HepG2 (cell line): ENCODE measurements at regions not wholly inside any gene's neighbourhood (a gene's known extent, or its start where the extent isn't known, plus 50 kb on each side); places are given as distances from the start of the nearest gene placed in this dataset.

ENCODE experiments used
- KLF11 ChIP-seq: IDR thresholded peaks from 2 replicates; pipeline ENCODE4 v1.6.1; 2016; ENCODE audit warnings: missing compliant biosample characterization
- MED1 ChIP-seq: sonication (generic); formaldehyde crosslinking; IDR thresholded peaks from 2 replicates; pipeline ENCODE4 v1.4.0; 2020; ENCODE audit warnings: missing genetic modification reagents
- SKIL ChIP-seq: sonication (generic); formaldehyde crosslinking; IDR thresholded peaks from 2 replicates; pipeline ENCODE4 v1.8.0; 2022; ENCODE audit warnings: missing genetic modification reagents, mild to moderate bottlenecking, moderate library complexity, borderline replicate concordance
- ZBTB20 ChIP-seq: sonication (generic); formaldehyde crosslinking; IDR thresholded peaks from 2 replicates; pipeline ENCODE4 v1.8.1; 2023; ENCODE audit warnings: missing genetic modification reagents, low read depth, mild to moderate bottlenecking, borderline replicate concordance
- ZBTB34 ChIP-seq: sonication (generic); formaldehyde crosslinking; IDR thresholded peaks from 2 replicates; pipeline ENCODE4 v1.8.0; 2022; ENCODE audit warnings: mild to moderate bottlenecking, missing genetic modification reagents
- ZKSCAN1 ChIP-seq: fragments of 150-350 bp; IDR thresholded peaks from 2 replicates; pipeline ENCODE4 v1.6.1; 2014; ENCODE audit warnings: low read length
- ZNF276 ChIP-seq: sonication (generic); formaldehyde crosslinking; IDR thresholded peaks from 2 replicates; pipeline ENCODE4 v1.4.0; 2020; ENCODE audit warnings: mild to moderate bottlenecking, low read depth, missing genetic modification reagents
- ZNF549 ChIP-seq: sonication (generic); formaldehyde crosslinking; IDR thresholded peaks from 2 replicates; pipeline ENCODE4 v1.5.0; 2020; ENCODE audit warnings: missing genetic modification reagents
- TF ChIP-seq, protein P1 (sequence below): IDR thresholded peaks from 2 replicates; pipeline ENCODE4 v1.6.1; 2016; ENCODE audit warnings: low read depth, missing genetic modification reagents, missing compliant biosample characterization

DNA sequence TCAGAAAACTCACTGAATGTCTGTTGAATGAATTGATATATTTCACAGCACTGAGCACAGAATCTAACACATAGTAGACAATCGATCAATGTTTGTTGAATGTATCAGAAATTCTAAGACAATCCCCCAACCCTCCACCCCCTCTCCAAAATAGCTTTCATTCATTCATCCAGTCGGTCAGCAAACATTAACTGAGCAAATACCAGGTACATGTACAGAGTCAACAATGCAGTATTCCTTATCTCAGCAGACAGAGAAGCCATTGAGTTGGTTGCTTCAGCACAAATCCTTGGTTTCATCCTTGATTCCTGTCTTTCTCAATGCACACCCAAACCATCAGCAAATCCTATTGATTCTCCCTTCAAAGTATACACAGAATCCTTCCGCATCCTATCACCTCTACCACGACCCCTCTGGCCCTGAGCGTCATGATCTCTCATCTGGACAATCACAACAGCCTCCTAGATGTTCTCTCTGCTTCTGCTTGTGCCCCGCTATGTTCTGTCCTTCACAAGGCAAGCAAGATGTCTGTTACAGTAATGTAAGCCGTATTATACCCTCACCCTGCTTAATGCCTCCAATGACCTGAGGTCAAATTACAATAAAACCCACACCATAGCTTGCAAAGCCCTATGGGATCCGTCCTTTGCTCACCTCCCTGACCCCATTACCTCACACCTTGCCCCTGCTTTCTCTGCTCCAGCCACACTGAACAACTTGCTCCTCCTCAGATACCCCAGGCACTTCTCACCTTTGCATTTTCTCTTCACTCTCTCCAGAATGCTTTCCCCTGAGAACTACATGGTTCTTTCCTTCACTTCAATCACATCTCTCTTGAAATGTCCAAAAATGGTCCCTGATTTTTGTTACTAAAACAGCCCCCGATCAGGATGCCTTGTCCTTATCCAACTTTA, 738.1 kb upstream of the TBX3 start (continued):
- TF ChIP-seq, protein P1, sequence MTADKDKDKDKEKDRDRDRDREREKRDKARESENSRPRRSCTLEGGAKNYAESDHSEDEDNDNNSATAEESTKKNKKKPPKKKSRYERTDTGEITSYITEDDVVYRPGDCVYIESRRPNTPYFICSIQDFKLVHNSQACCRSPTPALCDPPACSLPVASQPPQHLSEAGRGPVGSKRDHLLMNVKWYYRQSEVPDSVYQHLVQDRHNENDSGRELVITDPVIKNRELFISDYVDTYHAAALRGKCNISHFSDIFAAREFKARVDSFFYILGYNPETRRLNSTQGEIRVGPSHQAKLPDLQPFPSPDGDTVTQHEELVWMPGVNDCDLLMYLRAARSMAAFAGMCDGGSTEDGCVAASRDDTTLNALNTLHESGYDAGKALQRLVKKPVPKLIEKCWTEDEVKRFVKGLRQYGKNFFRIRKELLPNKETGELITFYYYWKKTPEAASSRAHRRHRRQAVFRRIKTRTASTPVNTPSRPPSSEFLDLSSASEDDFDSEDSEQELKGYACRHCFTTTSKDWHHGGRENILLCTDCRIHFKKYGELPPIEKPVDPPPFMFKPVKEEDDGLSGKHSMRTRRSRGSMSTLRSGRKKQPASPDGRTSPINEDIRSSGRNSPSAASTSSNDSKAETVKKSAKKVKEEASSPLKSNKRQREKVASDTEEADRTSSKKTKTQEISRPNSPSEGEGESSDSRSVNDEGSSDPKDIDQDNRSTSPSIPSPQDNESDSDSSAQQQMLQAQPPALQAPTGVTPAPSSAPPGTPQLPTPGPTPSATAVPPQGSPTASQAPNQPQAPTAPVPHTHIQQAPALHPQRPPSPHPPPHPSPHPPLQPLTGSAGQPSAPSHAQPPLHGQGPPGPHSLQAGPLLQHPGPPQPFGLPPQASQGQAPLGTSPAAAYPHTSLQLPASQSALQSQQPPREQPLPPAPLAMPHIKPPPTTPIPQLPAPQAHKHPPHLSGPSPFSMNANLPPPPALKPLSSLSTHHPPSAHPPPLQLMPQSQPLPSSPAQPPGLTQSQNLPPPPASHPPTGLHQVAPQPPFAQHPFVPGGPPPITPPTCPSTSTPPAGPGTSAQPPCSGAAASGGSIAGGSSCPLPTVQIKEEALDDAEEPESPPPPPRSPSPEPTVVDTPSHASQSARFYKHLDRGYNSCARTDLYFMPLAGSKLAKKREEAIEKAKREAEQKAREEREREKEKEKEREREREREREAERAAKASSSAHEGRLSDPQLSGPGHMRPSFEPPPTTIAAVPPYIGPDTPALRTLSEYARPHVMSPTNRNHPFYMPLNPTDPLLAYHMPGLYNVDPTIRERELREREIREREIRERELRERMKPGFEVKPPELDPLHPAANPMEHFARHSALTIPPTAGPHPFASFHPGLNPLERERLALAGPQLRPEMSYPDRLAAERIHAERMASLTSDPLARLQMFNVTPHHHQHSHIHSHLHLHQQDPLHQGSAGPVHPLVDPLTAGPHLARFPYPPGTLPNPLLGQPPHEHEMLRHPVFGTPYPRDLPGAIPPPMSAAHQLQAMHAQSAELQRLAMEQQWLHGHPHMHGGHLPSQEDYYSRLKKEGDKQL (CRISPR knock-in tag) = peak; percentile 92
- no peak for TF ChIP-seq ZNF276 (CRISPR knock-in tag)
- TF ChIP-seq ZKSCAN1 = no peak
- no peak for TF ChIP-seq ZBTB34 (CRISPR knock-in tag)
- no peak for TF ChIP-seq ZNF549 (CRISPR knock-in tag)
- peak; percentile 93 for TF ChIP-seq SKIL (CRISPR knock-in tag)
- peak; percentile 95 for TF ChIP-seq ZBTB20
- peak; percentile 98 for TF ChIP-seq MED1
- TF ChIP-seq KLF11 (CRISPR knock-in tag) = no peak
